HepG2 (cell line): ENCODE measurements at regions not wholly inside any gene's neighbourhood (a gene's known extent, or its start where the extent isn't known, plus 50 kb on each side); places are given as distances from the start of the nearest gene placed in this dataset.

Source experiments
- ATAC-seq: fragments of 200-7000 bp; cut with Tn5 transposase; 3 replicates; pipeline ENCODE4 v1.9.1; 2020; ENCODE audit warnings: mild to moderate bottlenecking, moderate library complexity
- BruUV-seq: library from RNA; stranded (reverse); fragments of 400-500 nt; replicated peaks from 2 replicates; lab custom pipeline; 2021; lab: Mats Ljungman, UMichigan
- CTCF ChIA-PET: fragments of 300-600 bp; formaldehyde crosslinking; extraction: SDS; loops from one replicate; lab custom pipeline; 2021; ENCODE audit warnings: low total read pairs, inconsistent platforms, low intra/inter-chr PET ratio; lab: Yijun Ruan, JAX
- POLR2A ChIA-PET: fragments of 350-600 bp; sonication (Branson Sonifier 250); formaldehyde crosslinking; loops from one replicate; lab custom pipeline; 2020; ENCODE audit warnings: antibody characterized with exemption, inconsistent platforms; lab: Yijun Ruan, JAX
- DNase-seq: peaks from one replicate; pipeline ENCODE4 v3.0.0-alpha.2; 2015; ENCODE audit warnings: low spot score
- FAIRE-seq: peaks from 3 replicates; lab custom pipeline; 2011; peaks lifted over from hg19 to GRCh38; lab: Jason Lieb, UNC
- H2AFZ ChIP-seq: one replicate; pipeline ENCODE4 v1.6.1; 2011; ENCODE audit warnings: low read length, inconsistent platforms
- H3K27ac ChIP-seq: fragments of 300-600 bp; 3 replicates; pipeline ENCODE4 v1.8.0; 2011; ENCODE audit warnings: mixed run types, mild to moderate bottlenecking, mixed read lengths, low read length, inconsistent platforms; ENCODE audit not compliant: insufficient read depth; ENCODE audit errors: extremely low read length
- H3K27me3 ChIP-seq, 2 experiments: fragments of 200-600 bp in 1 of 2; 2 replicates in 1 of 2; 3 replicates in 1 of 2; pipeline versions ENCODE4 v1.6.0 to v1.8.0; 2011; ENCODE audit warnings: low read length in 2 of 2, mild to moderate bottlenecking in 2 of 2, moderate library complexity in 2 of 2, inconsistent platforms in 1 of 2; ENCODE audit not compliant: insufficient read depth in 2 of 2, control insufficient read depth in 1 of 2
- H3K36me3 ChIP-seq, 2 experiments: fragments of 200-600 bp in 1 of 2; replicated peaks in 1 of 2; 2 replicates in 1 of 2; 3 replicates in 1 of 2; pipeline versions ENCODE4 v1.5.1 to v1.8.0; 2011; ENCODE audit warnings: low read length in 2 of 2, inconsistent platforms in 1 of 2; ENCODE audit not compliant: insufficient read depth in 2 of 2, control insufficient read depth in 1 of 2
- H3K4me1 ChIP-seq: 2 replicates; pipeline ENCODE4 v1.5.1; 2012; ENCODE audit warnings: low read length, inconsistent platforms; ENCODE audit not compliant: insufficient read depth
- H3K4me2 ChIP-seq: 2 replicates; pipeline ENCODE4 v1.6.0; 2011; ENCODE audit warnings: low read depth, low read length, inconsistent platforms
- H3K4me3 ChIP-seq, 3 experiments: fragments of 200-600 bp in 1 of 3; sonication (generic), shearing (Covaris generic) in 1 of 3; replicated peaks in 1 of 3; 2 replicates each; pipeline ENCODE4 v1.5.1; 2011 to 2016; ENCODE audit warnings: low read length in 3 of 3, inconsistent platforms in 2 of 3, low read depth in 2 of 3, mild to moderate bottlenecking in 2 of 3, control low read depth in 1 of 3, mixed read lengths in 1 of 3; ENCODE audit not compliant: insufficient read depth in 1 of 3
- H3K79me2 ChIP-seq: one replicate; pipeline ENCODE4 v1.6.1; 2011; ENCODE audit warnings: low read length, inconsistent platforms; ENCODE audit not compliant: insufficient read depth
- H3K9ac ChIP-seq: 2 replicates; pipeline ENCODE4 v1.6.0; 2011; ENCODE audit warnings: mild to moderate bottlenecking, low read depth, low read length, inconsistent platforms; ENCODE audit not compliant: insufficient read depth
- H3K9me3 ChIP-seq: 2 replicates; pipeline ENCODE4 v1.5.1; 2012; ENCODE audit warnings: mild to moderate bottlenecking, low read length
- H4K20me1 ChIP-seq: 2 replicates; pipeline ENCODE4 v1.6.0; 2011; ENCODE audit warnings: inconsistent platforms, mild to moderate bottlenecking, low read length, moderate library complexity; ENCODE audit not compliant: insufficient read depth
- EED ChIP-seq: sonication (generic); formaldehyde crosslinking; IDR thresholded peaks from 2 replicates; pipeline ENCODE4 v1.5.0; 2020; ENCODE audit warnings: mild to moderate bottlenecking, missing genetic modification reagents
- FOSL1 ChIP-seq: sonication (generic); formaldehyde crosslinking; IDR thresholded peaks from 2 replicates; pipeline ENCODE4 v1.9.0; 2021; ENCODE audit warnings: missing genetic modification reagents, borderline replicate concordance
- HNRNPUL1 ChIP-seq: fragments of 200-400 bp; formaldehyde crosslinking; IDR thresholded peaks from 2 replicates; pipeline ENCODE4 v1.6.1; 2017; ENCODE audit warnings: low read depth, mild to moderate bottlenecking, low read length, moderate library complexity
- HOMEZ ChIP-seq: IDR thresholded peaks from 2 replicates; pipeline ENCODE4 v1.6.1; 2016; ENCODE audit warnings: low read depth
- JARID2 ChIP-seq: sonication (generic); formaldehyde crosslinking; IDR thresholded peaks from 2 replicates; pipeline ENCODE4 v1.8.1; 2023; ENCODE audit warnings: missing genetic modification reagents, inconsistent platforms; ENCODE audit not compliant: insufficient replicate concordance
- KAT7 ChIP-seq: IDR thresholded peaks from 2 replicates; pipeline ENCODE4 v1.6.1; 2018; ENCODE audit warnings: borderline replicate concordance, missing compliant biosample characterization
- MTA1 ChIP-seq: sonication (generic); formaldehyde crosslinking; IDR thresholded peaks from 2 replicates; pipeline ENCODE4 v1.4.0; 2020; ENCODE audit warnings: missing genetic modification reagents, mild to moderate bottlenecking, borderline replicate concordance
- NFKBIZ ChIP-seq: IDR thresholded peaks from 2 replicates; pipeline ENCODE4 v1.6.1; 2018; ENCODE audit warnings: missing genetic modification reagents, missing compliant biosample characterization
- SALL1 ChIP-seq: sonication (generic); formaldehyde crosslinking; IDR thresholded peaks from 2 replicates; pipeline ENCODE4 v1.8.0; 2022; ENCODE audit warnings: mild to moderate bottlenecking, missing genetic modification reagents
- SIX1 ChIP-seq: sonication (generic); formaldehyde crosslinking; IDR thresholded peaks from 2 replicates; pipeline ENCODE4 v1.4.0; 2020; ENCODE audit warnings: missing genetic modification reagents, borderline replicate concordance
- ZBTB20 ChIP-seq: sonication (generic); formaldehyde crosslinking; IDR thresholded peaks from 2 replicates; pipeline ENCODE4 v1.8.1; 2023; ENCODE audit warnings: missing genetic modification reagents, low read depth, mild to moderate bottlenecking, borderline replicate concordance
- ZBTB43 ChIP-seq: sonication (generic); formaldehyde crosslinking; conservative IDR thresholded peaks from 2 replicates; pipeline ENCODE4 v1.4.0; 2020; ENCODE audit warnings: missing genetic modification reagents
- ZNF24 ChIP-seq: fragments of 450-650 bp; IDR thresholded peaks from 2 replicates; pipeline ENCODE4 v1.6.1; 2017; ENCODE audit warnings: antibody characterized with exemption, mild to moderate bottlenecking
- ZNF33B ChIP-seq: sonication (generic); formaldehyde crosslinking; IDR thresholded peaks from 2 replicates; pipeline ENCODE4 v1.5.1; 2020; ENCODE audit warnings: mild to moderate bottlenecking, missing genetic modification reagents
- ZNF577 ChIP-seq: sonication (generic); formaldehyde crosslinking; IDR thresholded peaks from 2 replicates; pipeline ENCODE4 v1.4.0; 2020; ENCODE audit warnings: mild to moderate bottlenecking, low read depth, missing genetic modification reagents, borderline replicate concordance
- ZNF598 ChIP-seq: sonication (generic); formaldehyde crosslinking; IDR thresholded peaks from 2 replicates; pipeline ENCODE4 v1.5.1; 2020; ENCODE audit warnings: mild to moderate bottlenecking, missing genetic modification reagents, borderline replicate concordance
- ZNF891 ChIP-seq: sonication (generic); formaldehyde crosslinking; IDR thresholded peaks from 2 replicates; pipeline ENCODE4 v1.5.0; 2020; ENCODE audit warnings: mild to moderate bottlenecking, missing genetic modification reagents
- in situ Hi-C: cut with HindIII; loops from 2 replicates; pipeline ENCODE4 v1.10.0; 2017; ENCODE audit warnings: low pct_unique_long_range_greater_than_20kb; ENCODE audit not compliant: extremely low pct_ligation_motif_present
- intact Hi-C: fragments of 100-400 bp; cut with micrococcal nuclease; formaldehyde crosslinking; loops from one replicate; pipeline ENCODE4 v1.10.0; 2022; ENCODE audit not compliant: unreplicated experiment

- Histone ChIP-seq H3K4me2 (no peak overlapping the region), H3K9me3 (no peaks in the 10 kb centered on the region), H3K27ac (no peak overlapping the region), H3K4me3 (no peak overlapping the region), H3K27me3 (no peaks in the 10 kb centered on the region), H3K36me3 (no peaks in the 10 kb centered on the region), H3K4me1 (no peaks in the 10 kb centered on the region), H3K79me2 (no peaks in the 10 kb centered on the region), H3K9ac (no peak overlapping the region), H2AFZ (no peak overlapping the region), H4K20me1 (no peaks in the 10 kb centered on the region)
- CTCF ChIA-PET, result no interaction called here
- no peak for FAIRE-seq
- DNase-seq, result no peak
- ATAC-seq, result no peak
- TF ChIP-seq MTA1 (CRISPR knock-in tag) (no peak), ZBTB20 (CRISPR knock-in tag) (no peak), NFKBIZ (no peak), JARID2 (CRISPR knock-in tag) (no peak), SIX1 (CRISPR knock-in tag) (no peak), ZBTB43 (CRISPR knock-in tag) (no peak), SALL1 (CRISPR knock-in tag) (no peak), HOMEZ (no peak), HNRNPUL1 (no peak), EED (CRISPR knock-in tag) (no peak), ZNF891 (no peak), ZNF33B (CRISPR knock-in tag) (no peak), ZNF577 (CRISPR knock-in tag) (no peak), ZNF24 (no peak), FOSL1 (no peak), ZNF598 (CRISPR knock-in tag) (no peak), KAT7 (CRISPR knock-in tag) (no peak)
- POLR2A ChIA-PET, result no interaction called here
- intact Hi-C loops (no loop called here), in situ Hi-C loops (no loop called here)
- BruUV-seq, result no TSS peak
These were observed 94.8 kb downstream of the VIP start for GRCh38 chr6:152845421-152845820.
